NT2/D1 (cell line): ENCODE measurements at regions not wholly inside any gene's neighbourhood (a gene's known extent, or its start where the extent isn't known, plus 50 kb on each side); places are given as distances from the start of the nearest gene placed in this dataset.
"Not testable (repeated sequence)": the region's sequence is repeated elsewhere in the genome, so short reads cannot be mapped to it uniquely, and the experiment has no call there.

Experiments
- DNase-seq: peaks from one replicate; pipeline ENCODE4 v3.0.0-alpha.2; 2011; ENCODE audit warnings: low read depth, low spot score
- H3K27me3 ChIP-seq: 2 replicates; pipeline ENCODE4 v1.6.0; 2011; ENCODE audit warnings: mild to moderate bottlenecking; ENCODE audit not compliant: insufficient read length, insufficient read depth
- H3K36me3 ChIP-seq: 2 replicates; pipeline ENCODE4 v1.6.1; 2011; ENCODE audit warnings: mild to moderate bottlenecking, low read length, mixed read lengths; ENCODE audit not compliant: insufficient read depth, insufficient read length
- H3K4me1 ChIP-seq: 2 replicates; pipeline ENCODE4 v1.5.1; 2011; ENCODE audit not compliant: insufficient read depth, insufficient read length
- H3K4me3 ChIP-seq: 2 replicates; pipeline ENCODE4 v1.5.1; 2011; ENCODE audit warnings: low read depth; ENCODE audit not compliant: insufficient read length
- H3K9ac ChIP-seq: 2 replicates; pipeline ENCODE4 v1.6.0; 2011; ENCODE audit warnings: low read depth; ENCODE audit not compliant: insufficient read length
- H3K9me3 ChIP-seq: 2 replicates; pipeline ENCODE4 v1.5.1; 2011; ENCODE audit warnings: mild to moderate bottlenecking, low read length; ENCODE audit not compliant: insufficient read depth
- SUZ12 ChIP-seq: IDR thresholded peaks from 2 replicates; pipeline ENCODE4 v1.6.1; 2011; ENCODE audit not compliant: insufficient read length, insufficient read depth; ENCODE audit errors: extremely low read depth
- YY1 ChIP-seq: IDR thresholded peaks from 2 replicates; pipeline ENCODE4 v1.6.1; 2011; ENCODE audit not compliant: insufficient read length, insufficient read depth
- ZNF274 ChIP-seq: IDR thresholded peaks from 2 replicates; pipeline ENCODE4 v1.6.1; 2011; ENCODE audit warnings: mild to moderate bottlenecking, low read depth, low read length

DNA sequence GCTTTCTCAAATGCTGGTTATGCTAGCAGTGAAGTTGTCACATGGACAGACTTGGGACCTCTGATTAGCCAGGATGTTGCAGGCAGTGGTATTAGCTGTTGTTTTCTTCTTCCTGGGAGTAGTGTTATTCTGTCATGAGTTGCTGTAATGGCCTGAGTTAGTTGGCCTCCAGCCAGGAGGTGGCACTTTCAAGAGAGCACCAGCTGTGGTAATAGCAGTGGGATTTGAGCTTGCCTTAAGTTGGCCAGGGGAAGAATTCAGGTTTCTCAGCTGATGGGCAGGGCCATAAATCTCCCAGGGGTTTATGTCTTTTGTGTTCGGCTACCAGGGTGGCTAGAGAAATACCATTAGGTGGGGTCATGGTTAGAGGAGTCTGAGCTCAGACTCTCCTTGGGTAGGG, 132.6 kb downstream of the GLUD2 start:
- Histone ChIP-seq H3K36me3 (no peaks in the 10 kb centered on the region), H3K9me3 (peaks cover 18% of the 10 kb centered on the region; the same call in 1 of the 2 replicates), H3K27me3 (no peaks in the 10 kb centered on the region), H3K9ac (no peak overlapping the region), H3K4me3 (no peak overlapping the region), H3K4me1 (no peaks in the 10 kb centered on the region)
- TF ChIP-seq YY1 (no peak), SUZ12 (no peak), ZNF274 (no peak)
- DNase-seq, result no peak

DNA sequence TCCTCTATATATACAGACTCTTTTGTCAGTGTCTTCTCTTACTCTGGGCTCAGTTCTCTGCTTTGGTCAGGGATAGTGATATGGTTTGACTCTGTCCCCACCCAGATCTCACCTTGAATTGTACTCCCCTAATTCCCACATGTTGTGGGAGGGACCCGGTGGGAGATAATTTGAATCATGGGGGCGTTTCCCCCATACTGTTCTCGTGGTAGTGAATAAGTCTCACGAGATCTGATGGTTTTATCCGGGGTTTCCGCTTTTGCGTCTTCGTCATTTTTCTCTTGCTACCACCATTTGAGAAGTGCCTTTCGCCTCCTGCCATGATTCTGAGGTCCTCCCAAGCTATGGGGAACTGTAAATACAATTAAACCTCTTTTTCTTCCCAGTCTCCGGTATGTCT, 144.4 kb downstream of the GLUD2 start:
- H3K36me3 ChIP-seq, result no peaks in the 10 kb centered on the region
- H3K9ac ChIP-seq, result no peak overlapping the region

DNA sequence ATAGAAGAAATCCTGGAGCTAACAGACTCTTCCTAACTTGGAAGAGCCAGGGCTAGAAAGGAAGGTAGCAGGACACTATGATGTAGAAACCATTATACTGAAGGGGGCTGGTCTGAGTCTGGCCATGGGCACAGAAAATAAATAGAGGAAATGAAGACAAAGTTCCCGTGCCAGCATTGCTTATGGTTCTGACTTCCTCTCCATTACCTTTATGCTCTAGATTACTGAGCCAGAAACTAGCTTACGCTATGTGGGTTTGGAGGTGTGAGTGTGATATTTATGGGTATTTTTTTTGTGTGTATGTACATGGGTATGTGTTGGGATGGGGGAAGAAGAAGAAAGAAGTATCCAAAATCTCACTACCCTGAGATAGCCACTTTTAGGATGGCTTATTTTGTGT, 148.3 kb downstream of the GLUD2 start:
- H3K27me3 ChIP-seq, result no peaks in the 10 kb centered on the region
- H3K4me3 ChIP-seq, result no peak overlapping the region
- H3K9ac ChIP-seq, result no peak overlapping the region
- no peaks in the 10 kb centered on the region for H3K36me3 ChIP-seq
- H3K4me1 ChIP-seq, result no peaks in the 10 kb centered on the region
- TF ChIP-seq ZNF274 (no peak), YY1 (no peak), SUZ12 (no peak)
- DNase-seq, result no peak
- no peaks in the 10 kb centered on the region for H3K9me3 ChIP-seq

More for the DNA sequence above, 144.4 kb downstream of the GLUD2 start:
- no peak for TF ChIP-seq YY1
- TF ChIP-seq ZNF274, result no peak
- no peak for TF ChIP-seq SUZ12
- Histone ChIP-seq H3K27me3 (no peaks in the 10 kb centered on the region), H3K4me3 (no peak overlapping the region), H3K4me1 (no peaks in the 10 kb centered on the region), H3K9me3 (no peaks in the 10 kb centered on the region)
- no peak for DNase-seq

DNA sequence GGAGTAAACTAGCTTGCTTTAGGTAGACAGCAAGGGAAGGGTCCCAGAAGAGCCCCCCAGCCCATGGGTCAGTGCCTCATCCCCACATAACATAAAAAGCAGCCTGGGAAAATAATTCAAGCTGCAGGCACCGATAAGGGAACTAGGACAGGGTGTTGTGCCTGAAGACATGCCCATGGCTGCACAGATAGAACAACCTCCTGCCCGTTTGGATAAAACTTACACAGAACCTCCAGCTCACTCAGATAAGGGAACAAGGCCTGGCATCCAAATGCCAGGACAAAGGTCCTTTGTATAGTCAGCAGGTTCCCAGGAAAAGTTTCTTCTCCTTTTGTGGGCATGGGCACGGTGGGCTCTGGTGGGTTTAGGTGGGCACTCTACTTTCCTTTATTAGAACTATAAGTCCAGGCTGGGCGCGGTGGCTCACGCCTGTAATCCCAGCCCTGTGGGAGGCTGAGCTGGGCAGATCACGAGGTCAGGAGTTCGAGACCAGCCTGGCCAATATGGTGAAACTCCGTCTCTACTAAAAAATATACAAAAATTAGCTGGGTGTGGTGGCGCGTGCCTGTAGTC, 149.5 kb downstream of the GLUD2 start:
- H3K9ac ChIP-seq, H3K4me3 ChIP-seq, H3K9me3 ChIP-seq, DNase-seq, H3K36me3 ChIP-seq, H3K27me3 ChIP-seq, H3K4me1 ChIP-seq: not testable (repeated sequence)

DNA sequence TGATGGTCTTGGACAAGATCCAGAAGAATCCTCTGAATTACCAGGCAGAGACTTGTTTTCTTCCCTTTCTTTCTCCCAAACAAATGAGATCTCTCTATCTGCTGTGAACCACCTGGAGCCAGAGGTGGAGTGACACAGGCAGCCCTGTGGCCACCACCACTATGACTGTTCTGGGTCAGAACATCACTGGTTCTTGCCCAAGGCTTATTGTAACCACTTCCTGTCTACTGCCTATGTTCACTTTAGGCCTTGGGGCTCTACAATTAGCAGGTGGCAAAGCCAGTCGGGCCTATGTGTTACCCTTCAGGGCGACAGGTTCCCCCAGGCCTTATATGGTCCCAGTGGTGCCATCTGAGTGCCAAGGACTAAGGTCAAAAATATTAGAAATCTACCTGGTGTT, 161.2 kb downstream of the GLUD2 start:
- no peaks in the 10 kb centered on the region for H3K27me3 ChIP-seq
- H3K4me3 ChIP-seq, result no peak overlapping the region
- no peaks in the 10 kb centered on the region for H3K9me3 ChIP-seq
- DNase-seq, result no peak
- no peak for TF ChIP-seq ZNF274
- TF ChIP-seq SUZ12, result no peak
- TF ChIP-seq YY1, result no peak
- H3K36me3 ChIP-seq, result no peaks in the 10 kb centered on the region
- no peaks in the 10 kb centered on the region for H3K4me1 ChIP-seq
- no peak overlapping the region for H3K9ac ChIP-seq

DNA sequence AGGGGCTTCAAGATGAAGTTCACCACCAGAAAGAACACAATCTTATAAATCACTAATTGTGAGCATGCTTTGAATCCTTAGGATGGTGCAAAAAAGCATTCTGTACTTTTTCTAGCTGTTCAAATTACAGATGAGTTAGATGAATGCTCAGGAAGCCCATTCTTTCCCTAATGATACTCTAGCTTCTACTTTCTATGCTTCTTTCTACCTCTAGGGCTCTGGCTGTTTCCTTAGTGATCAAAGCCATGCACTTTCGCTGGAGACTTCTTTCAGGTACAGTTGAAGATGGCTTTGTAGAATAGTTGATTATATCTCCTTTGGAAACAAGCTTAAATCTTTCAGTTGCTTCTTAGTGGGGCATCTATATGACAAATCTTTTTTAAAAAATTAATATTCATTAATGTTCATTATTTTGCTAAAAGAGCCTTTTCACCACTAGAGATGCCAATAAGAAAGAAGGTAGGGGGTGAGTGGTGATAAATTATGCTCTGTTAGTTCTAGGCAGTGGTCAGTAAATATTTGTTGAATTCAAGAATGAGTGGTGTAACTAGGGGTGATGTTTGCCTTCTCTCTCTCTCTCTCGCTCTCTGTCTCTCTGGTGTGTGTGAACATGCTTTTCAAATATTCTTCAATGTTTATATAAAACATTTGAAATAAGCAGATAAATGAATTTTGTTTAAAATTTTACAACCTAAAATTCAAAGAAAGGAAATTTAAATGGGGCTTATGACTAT, 169.4 kb downstream of the GLUD2 start:
- no peak for DNase-seq
- TF ChIP-seq SUZ12 (no peak), YY1 (no peak), ZNF274 (no peak)
- Histone ChIP-seq H3K36me3 (no peaks in the 10 kb centered on the region), H3K27me3 (no peaks in the 10 kb centered on the region), H3K4me1 (no peaks in the 10 kb centered on the region), H3K9ac (no peak overlapping the region), H3K9me3 (no peaks in the 10 kb centered on the region), H3K4me3 (no peak overlapping the region)

DNA sequence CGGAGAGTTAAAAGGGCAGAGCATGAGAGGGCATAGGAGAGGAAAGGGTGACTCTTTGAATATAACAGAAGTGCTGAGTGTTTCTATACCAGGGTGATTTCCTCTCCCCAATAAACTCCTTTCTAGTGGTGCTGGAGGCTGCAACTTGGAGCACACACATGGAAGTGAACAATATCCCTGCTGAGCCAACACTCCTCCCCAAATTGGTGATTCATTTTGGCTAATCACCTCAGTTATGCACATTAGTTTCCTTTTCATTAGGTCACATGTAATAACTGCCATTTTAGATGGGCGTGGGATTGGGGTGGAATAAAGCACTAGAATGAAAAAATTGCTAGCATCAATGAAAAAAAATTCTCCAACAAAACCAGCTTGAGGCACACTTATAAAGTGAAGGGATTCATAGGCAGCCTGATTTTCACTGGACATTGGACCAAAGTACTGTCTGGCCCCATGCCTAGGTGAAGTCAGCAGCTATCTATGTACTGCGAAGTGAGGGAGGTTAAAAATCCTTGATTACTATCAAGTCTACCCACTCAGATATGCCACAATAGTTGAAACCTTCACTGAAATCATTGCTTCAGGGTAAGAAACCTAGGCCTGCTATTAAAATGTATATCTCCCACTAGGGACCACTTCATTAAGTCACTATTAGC, 174.0 kb downstream of the GLUD2 start:
- Histone ChIP-seq H3K27me3 (no peaks in the 10 kb centered on the region), H3K9ac (no peak overlapping the region), H3K9me3 (no peaks in the 10 kb centered on the region), H3K4me1 (no peaks in the 10 kb centered on the region), H3K4me3 (no peak overlapping the region), H3K36me3 (no peaks in the 10 kb centered on the region)
- DNase-seq, result no peak
- TF ChIP-seq YY1 (no peak), ZNF274 (no peak), SUZ12 (no peak)
